HL-60 (cell line): ENCODE measurements at regions not wholly inside any gene's neighbourhood (a gene's known extent, or its start where the extent isn't known, plus 50 kb on each side); places are given as distances from the start of the nearest gene placed in this dataset.

ENCODE experiments used
- GABPA ChIP-seq: IDR thresholded peaks from 2 replicates; pipeline ENCODE4 v1.6.1; 2012; ENCODE audit warnings: low read depth
- POLR2AphosphoS5 ChIP-seq: IDR thresholded peaks from 2 replicates; pipeline ENCODE4 v1.6.1; 2012; ENCODE audit warnings: low read depth
- TF ChIP-seq, protein P1 (sequence below): IDR thresholded peaks from one replicate; pipeline ENCODE4 v1.5.1; 2011; ENCODE audit warnings: low read length, control low read depth, inconsistent platforms; ENCODE audit not compliant: insufficient read depth

DNA sequence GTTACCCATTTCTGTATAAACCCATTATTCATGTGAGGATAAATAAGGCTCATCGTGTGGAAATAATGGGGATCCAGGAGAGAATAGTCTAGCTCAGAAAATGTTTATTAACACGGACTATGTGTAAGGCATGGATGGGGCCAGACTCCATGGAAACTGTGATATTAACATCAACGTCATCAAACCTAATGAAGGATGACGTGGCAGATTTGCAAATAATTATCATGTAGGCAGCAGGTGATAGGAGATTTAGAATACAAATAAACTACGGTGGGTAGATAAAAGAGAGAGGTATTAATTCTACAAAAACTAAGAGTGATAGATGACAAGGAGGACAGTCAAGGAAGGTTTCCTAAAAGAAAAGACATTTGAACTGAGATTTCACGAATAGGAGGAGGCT is 592.2 kb downstream of the REEP3 start:
- TF ChIP-seq, protein P1, sequence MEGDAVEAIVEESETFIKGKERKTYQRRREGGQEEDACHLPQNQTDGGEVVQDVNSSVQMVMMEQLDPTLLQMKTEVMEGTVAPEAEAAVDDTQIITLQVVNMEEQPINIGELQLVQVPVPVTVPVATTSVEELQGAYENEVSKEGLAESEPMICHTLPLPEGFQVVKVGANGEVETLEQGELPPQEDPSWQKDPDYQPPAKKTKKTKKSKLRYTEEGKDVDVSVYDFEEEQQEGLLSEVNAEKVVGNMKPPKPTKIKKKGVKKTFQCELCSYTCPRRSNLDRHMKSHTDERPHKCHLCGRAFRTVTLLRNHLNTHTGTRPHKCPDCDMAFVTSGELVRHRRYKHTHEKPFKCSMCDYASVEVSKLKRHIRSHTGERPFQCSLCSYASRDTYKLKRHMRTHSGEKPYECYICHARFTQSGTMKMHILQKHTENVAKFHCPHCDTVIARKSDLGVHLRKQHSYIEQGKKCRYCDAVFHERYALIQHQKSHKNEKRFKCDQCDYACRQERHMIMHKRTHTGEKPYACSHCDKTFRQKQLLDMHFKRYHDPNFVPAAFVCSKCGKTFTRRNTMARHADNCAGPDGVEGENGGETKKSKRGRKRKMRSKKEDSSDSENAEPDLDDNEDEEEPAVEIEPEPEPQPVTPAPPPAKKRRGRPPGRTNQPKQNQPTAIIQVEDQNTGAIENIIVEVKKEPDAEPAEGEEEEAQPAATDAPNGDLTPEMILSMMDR = no peak
- TF ChIP-seq POLR2AphosphoS5 (no peak), GABPA (no peak)
